ENCODE measurements at regions not wholly inside any gene's neighbourhood (a gene's known extent, or its start where the extent isn't known, plus 50 kb on each side); places are given as distances from the start of the nearest gene placed in this dataset.

DNA sequence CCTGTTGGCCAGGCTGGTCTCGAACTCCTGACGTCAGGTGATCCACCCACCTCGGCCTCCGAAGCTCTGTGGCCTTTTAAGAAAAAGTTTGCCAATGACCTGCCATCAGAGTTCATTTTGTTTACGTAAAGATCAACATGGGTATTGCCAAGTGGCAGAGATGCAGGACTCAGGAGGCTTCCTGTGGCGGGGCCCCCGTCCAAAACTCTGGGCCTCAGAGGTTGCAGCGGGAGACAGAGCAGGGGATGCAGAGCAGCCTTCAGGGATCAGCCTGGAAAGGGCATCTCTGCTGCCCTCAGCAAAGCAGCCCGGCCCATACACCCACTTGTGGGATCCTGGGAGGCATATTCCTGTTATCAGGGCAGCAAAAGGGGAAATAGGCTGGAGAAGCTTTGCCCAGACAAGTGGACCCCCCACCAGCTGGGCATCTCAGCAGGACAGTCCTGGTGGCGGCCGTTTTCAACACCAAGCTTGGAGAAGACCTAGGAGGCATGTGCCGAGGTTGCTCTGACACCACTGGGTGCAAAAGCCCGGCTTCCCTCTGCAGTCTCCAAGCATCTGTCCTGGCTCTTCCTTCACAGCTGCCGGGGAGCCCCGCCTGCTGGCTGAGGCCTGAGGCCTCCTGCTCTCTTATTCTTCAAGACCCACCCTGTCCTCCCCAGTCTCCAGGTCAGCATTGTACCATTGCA is 1152.4 kb downstream of the BRD1 start:
- TF ChIP-seq, protein P1, sequence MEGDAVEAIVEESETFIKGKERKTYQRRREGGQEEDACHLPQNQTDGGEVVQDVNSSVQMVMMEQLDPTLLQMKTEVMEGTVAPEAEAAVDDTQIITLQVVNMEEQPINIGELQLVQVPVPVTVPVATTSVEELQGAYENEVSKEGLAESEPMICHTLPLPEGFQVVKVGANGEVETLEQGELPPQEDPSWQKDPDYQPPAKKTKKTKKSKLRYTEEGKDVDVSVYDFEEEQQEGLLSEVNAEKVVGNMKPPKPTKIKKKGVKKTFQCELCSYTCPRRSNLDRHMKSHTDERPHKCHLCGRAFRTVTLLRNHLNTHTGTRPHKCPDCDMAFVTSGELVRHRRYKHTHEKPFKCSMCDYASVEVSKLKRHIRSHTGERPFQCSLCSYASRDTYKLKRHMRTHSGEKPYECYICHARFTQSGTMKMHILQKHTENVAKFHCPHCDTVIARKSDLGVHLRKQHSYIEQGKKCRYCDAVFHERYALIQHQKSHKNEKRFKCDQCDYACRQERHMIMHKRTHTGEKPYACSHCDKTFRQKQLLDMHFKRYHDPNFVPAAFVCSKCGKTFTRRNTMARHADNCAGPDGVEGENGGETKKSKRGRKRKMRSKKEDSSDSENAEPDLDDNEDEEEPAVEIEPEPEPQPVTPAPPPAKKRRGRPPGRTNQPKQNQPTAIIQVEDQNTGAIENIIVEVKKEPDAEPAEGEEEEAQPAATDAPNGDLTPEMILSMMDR (IDR thresholded peaks at IDR 0.05; ENCODE audit: low read length) = no peak
- no peak for TF ChIP-seq EZH2 (optimal IDR thresholded peaks at IDR 0.05; ENCODE audit: low read depth, low read length)

Measured in MM.1S (cell line).